ENCODE measurements at regions not wholly inside any gene's neighbourhood (a gene's known extent, or its start where the extent isn't known, plus 50 kb on each side); places are given as distances from the start of the nearest gene placed in this dataset.

DNA sequence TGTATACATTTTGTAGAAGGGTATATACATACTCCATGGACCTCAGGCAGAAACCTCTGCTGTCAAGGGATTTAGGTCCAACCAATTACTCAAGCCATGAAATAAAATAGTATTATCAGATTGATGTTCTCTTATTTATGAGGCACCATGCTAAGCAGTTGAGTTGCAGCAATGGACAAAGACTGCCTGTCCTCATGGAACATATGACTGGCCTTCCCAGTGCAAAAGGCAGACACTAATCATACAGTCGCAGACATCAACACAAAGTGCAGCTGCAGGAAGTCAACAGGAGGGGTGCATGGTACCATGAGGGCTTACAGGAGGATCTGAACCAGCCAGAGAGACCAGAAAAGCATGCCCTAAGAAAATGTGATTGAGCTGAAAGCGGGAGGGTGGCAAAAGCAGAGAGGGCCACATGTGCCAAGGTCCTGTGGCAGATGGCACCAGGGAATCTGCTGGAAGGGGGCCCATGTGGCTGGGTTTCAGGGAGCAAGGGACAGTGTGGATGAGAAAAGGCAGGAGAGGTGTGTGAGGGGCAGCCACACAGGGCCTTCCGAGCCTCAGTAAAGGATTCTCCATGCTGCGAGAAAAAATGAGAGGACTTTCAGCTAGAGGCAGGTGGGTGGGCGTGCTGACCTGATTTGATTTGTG lies 61.4 kb upstream of the RNF152 start:
- TF ChIP-seq CTCF (IDR thresholded peaks at IDR 0.05) = no peak
- H3K4me1 Mint-ChIP-seq (ENCODE audit: low read depth) = peaks cover 80% of the 10 kb centered on the region
- peaks cover 8% of the 10 kb centered on the region for H3K9me3 Mint-ChIP-seq
- no peak overlapping the region; the same call in 1 of the 2 replicates for H3K27ac Mint-ChIP-seq
- no peaks in the 10 kb centered on the region; the same call in 1 of the 2 replicates for H3K27me3 Mint-ChIP-seq (ENCODE audit: insufficient read depth)
- DNase-seq = no peak
- H3K36me3 Mint-ChIP-seq (ENCODE audit: low read depth) = peaks cover 6% of the 10 kb centered on the region
- no peak overlapping the region for H3K4me3 Mint-ChIP-seq

DNA sequence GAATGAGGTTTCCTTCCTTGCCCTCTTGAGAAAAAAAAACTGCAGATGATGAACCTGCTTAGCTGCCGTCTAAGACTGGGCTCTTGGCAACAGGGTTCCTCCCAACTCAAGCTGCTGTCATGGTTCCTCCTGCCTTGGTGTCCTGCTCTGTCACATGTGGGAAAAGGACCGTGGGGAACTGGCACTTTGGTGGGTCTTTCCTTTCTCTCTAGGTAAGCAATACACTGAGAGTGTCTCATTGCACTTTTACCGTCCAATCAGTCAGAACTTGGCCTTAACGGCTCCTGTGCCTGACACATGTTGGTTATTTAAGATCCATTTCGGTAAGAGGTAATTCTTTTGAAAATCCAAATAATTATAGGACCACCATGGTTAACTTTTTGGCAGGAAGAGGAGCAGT lies 60.8 kb upstream of the RNF152 start:
- peak overlapping the region; percentile 96 for H3K27ac Mint-ChIP-seq
- peaks cover 8% of the 10 kb centered on the region; the same call in 1 of the 2 replicates for H3K9me3 Mint-ChIP-seq
- H3K27me3 Mint-ChIP-seq (ENCODE audit: insufficient read depth) = no peaks in the 10 kb centered on the region; the same call in 1 of the 2 replicates
- H3K36me3 Mint-ChIP-seq (ENCODE audit: low read depth) = peaks cover 6% of the 10 kb centered on the region
- peaks cover 80% of the 10 kb centered on the region for H3K4me1 Mint-ChIP-seq (ENCODE audit: low read depth)
- no peak for TF ChIP-seq CTCF (IDR thresholded peaks at IDR 0.05)
- no peak for DNase-seq
- H3K4me3 Mint-ChIP-seq = peak overlapping the region; percentile 86; the same call in 1 of the 2 replicates

GRCh38 chr18:61953161-61953560 lies 60.4 kb upstream of the RNF152 start:
- Mint-ChIP-seq H3K27ac (peak overlapping the region; percentile 96), H3K4me3 (peak overlapping the region; percentile 86), H3K9me3 (peaks cover 4% of the 10 kb centered on the region; the same call in 1 of the 2 replicates), H3K36me3 (ENCODE audit: low read depth) (peaks cover 4% of the 10 kb centered on the region), H3K27me3 (ENCODE audit: insufficient read depth) (no peaks in the 10 kb centered on the region; the same call in 1 of the 2 replicates), H3K4me1 (ENCODE audit: low read depth) (peaks cover 80% of the 10 kb centered on the region)
- DNase-seq = no peak
- no peak for TF ChIP-seq CTCF (IDR thresholded peaks at IDR 0.05)

DNA sequence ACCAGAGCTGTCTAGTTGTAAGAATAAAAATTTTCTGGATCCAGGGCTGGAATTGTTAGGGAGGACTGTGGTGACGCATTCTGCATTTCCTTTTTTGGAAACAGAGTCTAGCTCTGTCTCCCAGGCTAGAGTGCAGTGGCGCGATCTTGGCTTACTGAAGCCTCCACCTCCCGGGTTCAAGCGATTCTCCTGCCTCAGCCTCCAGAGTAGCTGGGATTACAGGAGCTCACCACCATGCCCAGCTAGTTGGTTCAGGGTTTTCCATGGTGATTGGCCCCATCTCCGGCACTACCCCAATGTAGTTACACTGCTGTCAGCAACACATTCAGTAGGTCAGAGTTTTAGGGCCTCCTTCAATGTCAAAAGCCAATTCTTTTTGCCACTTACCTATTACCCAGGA lies 58.6 kb upstream of the RNF152 start:
- no peaks in the 10 kb centered on the region for H3K36me3 Mint-ChIP-seq (ENCODE audit: low read depth)
- no peak overlapping the region for H3K4me3 Mint-ChIP-seq
- no peak for TF ChIP-seq CTCF (IDR thresholded peaks at IDR 0.05)
- no peaks in the 10 kb centered on the region for H3K9me3 Mint-ChIP-seq
- peak overlapping the region; percentile 96 for H3K27ac Mint-ChIP-seq
- no peak for DNase-seq
- no peaks in the 10 kb centered on the region; the same call in 1 of the 2 replicates for H3K27me3 Mint-ChIP-seq (ENCODE audit: insufficient read depth)
- H3K4me1 Mint-ChIP-seq (ENCODE audit: low read depth) = peaks cover 93% of the 10 kb centered on the region

- no peak for TF ChIP-seq CTCF (IDR thresholded peaks at IDR 0.05)
- no peaks in the 10 kb centered on the region for H3K9me3 Mint-ChIP-seq
- no peak for DNase-seq
- peak overlapping the region; percentile 84 for H3K4me3 Mint-ChIP-seq
- H3K27ac Mint-ChIP-seq = peak overlapping the region; percentile 96
- peaks cover 91% of the 10 kb centered on the region for H3K4me1 Mint-ChIP-seq (ENCODE audit: low read depth)
- no peaks in the 10 kb centered on the region for H3K36me3 Mint-ChIP-seq (ENCODE audit: low read depth)
- no peaks in the 10 kb centered on the region; the same call in 1 of the 2 replicates for H3K27me3 Mint-ChIP-seq (ENCODE audit: insufficient read depth)
Observed at GRCh38 chr18:61950371-61950770, 57.6 kb upstream of the RNF152 start.
